GM12874 (cell line): ENCODE measurements at regions not wholly inside any gene's neighbourhood (a gene's known extent, or its start where the extent isn't known, plus 50 kb on each side); places are given as distances from the start of the nearest gene placed in this dataset.

Experiments
- TF ChIP-seq, protein P1 (sequence below): IDR thresholded peaks from 2 replicates; pipeline ENCODE4 v1.5.1; 2011; ENCODE audit warnings: low read depth, mild to moderate bottlenecking, control low read depth, low read length, moderate library complexity; ENCODE audit not compliant: insufficient read depth

DNA sequence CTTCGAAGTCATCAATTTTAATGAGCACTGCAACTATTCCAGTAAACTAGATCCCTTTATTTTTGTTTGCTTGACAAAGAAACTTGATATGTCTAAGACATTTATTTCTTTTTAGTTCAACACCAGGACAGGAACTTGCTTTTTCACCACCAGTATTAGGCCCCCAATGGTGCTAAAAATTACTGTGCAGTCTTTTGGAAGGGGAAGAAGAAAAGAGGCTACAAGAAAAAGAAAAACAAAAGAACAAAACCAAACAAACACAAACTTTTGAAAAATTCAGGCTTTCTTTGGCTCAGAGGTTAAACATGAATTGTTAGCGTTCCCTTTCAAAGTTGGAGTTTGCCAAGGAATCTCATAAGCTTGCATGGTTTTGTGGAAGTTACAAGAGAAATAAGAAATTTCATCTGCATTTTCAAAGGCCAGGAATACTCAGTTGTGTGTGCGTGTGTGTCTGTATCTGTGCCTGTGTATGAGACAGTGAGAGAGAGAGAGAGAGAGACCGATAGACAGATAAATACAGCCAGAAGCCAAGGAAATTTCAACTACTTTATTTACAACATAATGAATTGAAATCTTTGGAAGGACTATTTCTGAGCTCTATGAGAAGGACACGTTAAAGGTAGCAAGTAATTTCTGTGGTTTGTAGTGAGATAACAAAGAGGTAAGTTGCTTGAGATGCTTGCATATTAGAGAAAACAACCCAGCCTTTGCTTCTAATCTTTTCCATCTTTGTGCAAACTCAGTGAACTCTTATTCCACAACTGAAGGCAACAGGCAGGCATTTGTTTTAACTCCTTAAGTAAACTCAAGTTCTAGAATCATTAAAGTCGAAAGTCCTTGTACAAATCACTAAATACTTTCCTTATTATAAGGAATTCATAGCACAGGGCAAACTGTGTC is 171.0 kb upstream of the CITED2 start:
- TF ChIP-seq, protein P1, sequence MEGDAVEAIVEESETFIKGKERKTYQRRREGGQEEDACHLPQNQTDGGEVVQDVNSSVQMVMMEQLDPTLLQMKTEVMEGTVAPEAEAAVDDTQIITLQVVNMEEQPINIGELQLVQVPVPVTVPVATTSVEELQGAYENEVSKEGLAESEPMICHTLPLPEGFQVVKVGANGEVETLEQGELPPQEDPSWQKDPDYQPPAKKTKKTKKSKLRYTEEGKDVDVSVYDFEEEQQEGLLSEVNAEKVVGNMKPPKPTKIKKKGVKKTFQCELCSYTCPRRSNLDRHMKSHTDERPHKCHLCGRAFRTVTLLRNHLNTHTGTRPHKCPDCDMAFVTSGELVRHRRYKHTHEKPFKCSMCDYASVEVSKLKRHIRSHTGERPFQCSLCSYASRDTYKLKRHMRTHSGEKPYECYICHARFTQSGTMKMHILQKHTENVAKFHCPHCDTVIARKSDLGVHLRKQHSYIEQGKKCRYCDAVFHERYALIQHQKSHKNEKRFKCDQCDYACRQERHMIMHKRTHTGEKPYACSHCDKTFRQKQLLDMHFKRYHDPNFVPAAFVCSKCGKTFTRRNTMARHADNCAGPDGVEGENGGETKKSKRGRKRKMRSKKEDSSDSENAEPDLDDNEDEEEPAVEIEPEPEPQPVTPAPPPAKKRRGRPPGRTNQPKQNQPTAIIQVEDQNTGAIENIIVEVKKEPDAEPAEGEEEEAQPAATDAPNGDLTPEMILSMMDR: no peak

DNA sequence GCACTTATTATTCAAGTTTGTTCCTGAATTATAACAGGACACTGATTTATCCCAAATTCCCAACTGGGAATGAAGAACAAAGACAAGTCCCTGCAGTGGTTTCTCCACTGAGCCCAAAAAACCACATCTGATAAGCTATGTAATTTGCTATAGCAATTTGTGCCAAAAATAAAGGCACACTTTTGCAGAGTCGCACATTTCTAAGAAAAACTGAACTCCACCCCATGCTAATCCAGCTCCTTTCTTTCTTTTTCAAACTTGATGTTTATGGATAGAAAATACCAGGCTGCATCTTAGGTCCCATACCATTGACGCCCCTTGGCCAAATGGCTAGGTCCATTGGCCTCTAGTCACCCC is 170.2 kb upstream of the CITED2 start:
- TF ChIP-seq, protein P1: no peak

DNA sequence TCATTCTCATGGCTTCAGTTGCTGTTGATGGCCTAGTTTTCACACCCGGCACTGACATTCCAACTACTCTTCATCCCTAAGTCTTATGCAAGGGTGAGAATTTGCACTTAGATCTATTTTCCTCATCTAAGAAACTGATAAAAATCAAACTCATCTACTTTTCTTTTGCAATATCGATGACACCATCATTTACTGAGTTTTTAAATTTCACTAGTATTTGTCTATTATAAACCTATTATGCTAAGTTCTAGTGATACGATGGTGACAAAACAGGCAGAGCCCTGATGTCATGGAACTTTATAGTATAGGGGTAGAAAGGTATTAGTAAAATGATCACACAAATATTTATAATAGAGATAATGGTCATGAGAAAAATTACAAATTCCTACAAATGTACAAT is 167.9 kb upstream of the CITED2 start:
- TF ChIP-seq, protein P1: no peak

DNA sequence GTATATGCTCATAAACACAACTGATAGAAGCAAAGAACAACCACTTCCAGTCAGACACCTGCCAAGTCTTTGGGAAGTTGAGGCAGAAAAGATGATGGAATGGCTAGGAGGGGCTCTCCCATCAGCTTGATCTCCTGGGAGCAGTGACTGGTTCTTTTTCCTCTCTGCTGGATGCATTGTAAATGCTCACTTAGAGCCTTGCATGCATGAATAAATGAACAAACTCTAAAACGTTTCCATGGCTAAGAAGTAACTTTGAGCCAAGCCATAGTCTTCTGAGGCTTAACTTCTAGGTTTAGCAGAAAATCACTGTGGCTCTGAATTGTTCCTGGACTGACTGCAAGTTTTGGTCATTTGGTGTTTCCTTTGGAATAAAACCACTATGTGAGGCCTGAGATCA is 166.4 kb upstream of the CITED2 start:
- TF ChIP-seq, protein P1: no peak

DNA sequence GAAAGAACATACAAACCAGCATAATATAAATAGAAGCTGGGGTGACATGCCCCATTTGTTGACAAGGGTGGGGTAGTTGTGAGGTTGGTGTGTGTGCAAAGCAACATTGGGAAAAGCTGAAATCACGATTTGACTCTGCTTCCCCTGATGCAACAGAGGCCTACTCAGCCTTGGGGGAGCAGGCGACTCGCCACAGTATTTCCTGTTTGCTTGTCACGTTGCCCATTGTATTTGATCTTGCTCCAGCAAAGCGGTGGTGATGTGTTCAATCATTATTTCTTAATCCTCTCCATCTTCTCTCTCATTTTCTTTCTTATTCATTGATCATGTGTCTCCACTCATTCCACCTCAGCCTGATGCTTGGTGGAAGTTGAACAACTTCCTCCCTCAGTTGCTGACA is 165.8 kb upstream of the CITED2 start:
- TF ChIP-seq, protein P1: no peak

DNA sequence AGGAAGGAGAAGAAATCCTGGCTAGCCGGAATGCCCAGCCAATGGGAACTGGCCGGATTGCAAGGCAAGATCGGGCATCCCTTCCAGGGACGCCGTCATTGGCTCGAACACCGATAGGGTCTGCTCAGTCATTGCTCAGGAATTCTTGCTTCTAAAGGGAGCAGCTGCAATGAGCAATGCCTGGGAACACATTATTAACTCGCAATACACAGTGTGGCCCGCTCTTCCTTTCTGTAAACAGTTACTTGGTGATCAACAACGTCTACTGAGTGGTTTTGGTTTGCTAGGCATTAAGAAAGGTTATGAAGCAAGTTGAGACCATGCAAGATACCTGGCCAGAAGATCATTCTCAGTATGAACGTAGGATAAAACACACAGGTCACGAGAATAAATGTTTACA is 165.4 kb upstream of the CITED2 start:
- TF ChIP-seq, protein P1: no peak

DNA sequence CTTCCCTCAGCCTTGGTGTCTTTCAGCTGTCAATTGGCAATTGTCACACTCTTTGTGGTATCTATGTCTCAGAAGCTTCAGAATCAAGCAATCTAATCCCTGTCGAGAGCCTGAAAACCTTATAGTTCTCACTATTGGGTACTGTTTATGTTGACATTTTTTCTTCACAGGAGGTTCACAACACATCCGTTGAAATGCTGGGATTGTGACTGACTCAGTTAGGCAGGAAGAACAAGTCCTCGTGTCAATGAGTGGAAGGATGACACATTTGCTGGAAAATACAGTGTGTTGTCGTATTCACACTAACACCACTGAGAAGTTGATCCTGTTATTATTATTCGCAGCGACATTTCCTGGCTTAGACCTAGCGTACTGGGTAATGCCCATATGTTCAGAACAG is 163.9 kb upstream of the CITED2 start:
- TF ChIP-seq, protein P1: no peak
